HCT116 (cell line): ENCODE measurements at regions not wholly inside any gene's neighbourhood (a gene's known extent, or its start where the extent isn't known, plus 50 kb on each side); places are given as distances from the start of the nearest gene placed in this dataset.

Experiments
- ATAC-seq: fragments of 200-7000 bp; cut with Tn5 transposase; 2 replicates; pipeline ENCODE4 v1.9.1; 2020; ENCODE audit warnings: mild to moderate bottlenecking, moderate library complexity
- BruUV-seq: library from RNA; stranded (reverse); fragments of 400-500 nt; replicated peaks from 2 replicates; lab custom pipeline; 2021; lab: Mats Ljungman, UMichigan
- CTCF ChIA-PET: fragments of 300-600 bp; sonication (Branson Sonifier 250); formaldehyde crosslinking; loops from one replicate; lab custom pipeline; 2021; ENCODE audit warnings: antibody characterized with exemption; lab: Charles Lee
- POLR2A ChIA-PET: fragments of 300-600, 350-600 bp; sonication (Branson Sonifier 250); formaldehyde crosslinking; loops from one replicate; lab custom pipeline; 2021; ENCODE audit warnings: antibody characterized with exemption; lab: Charles Lee
- RAD21 ChIA-PET, 2 experiments: fragments of 300-600 bp; sonication (Branson Sonifier 250); formaldehyde crosslinking; loops; one replicate each; lab custom pipeline; 2023; ENCODE audit warnings: low total read pairs in 2 of 2; ENCODE audit not compliant: uncharacterized antibody in 2 of 2, unreplicated experiment in 2 of 2, low non-redundant PET in 1 of 2; lab: Charles Lee
- DNase-seq: peaks from one replicate; pipeline ENCODE4 v3.0.0-alpha.2; 2010; ENCODE audit warnings: low read depth, low spot score
- H2AFZ ChIP-seq: fragments of 200-600 bp; shearing (Covaris generic), sonication (generic); 2 replicates; pipeline ENCODE4 v1.6.1; 2017; ENCODE audit warnings: low read depth, mixed run types, mixed read lengths, antibody characterized with exemption, low read length; ENCODE audit not compliant: poor library complexity, severe bottlenecking
- H3K27ac ChIP-seq: 2 replicates; pipeline ENCODE4 v1.5.1; 2012; ENCODE audit warnings: low read depth, low read length
- H3K27me3 ChIP-seq: fragments of 200-600 bp; sonication (generic); 2 replicates; pipeline ENCODE4 v1.6.1; 2016; ENCODE audit warnings: mixed run types, low read length, mixed read lengths; ENCODE audit not compliant: insufficient read depth
- H3K36me3 ChIP-seq, 2 experiments: fragments of 200-500 bp in 1 of 2; fragments of 200-600 bp in 1 of 2; sonication (Bioruptor generic) in 1 of 2; sonication (generic) in 1 of 2; 2 replicates each; pipeline versions ENCODE4 v1.5.1 to v1.6.1; 2014 to 2016; ENCODE audit warnings: low read length in 2 of 2, inconsistent platforms in 1 of 2, mixed read lengths in 1 of 2, mixed run types in 1 of 2; ENCODE audit not compliant: insufficient read depth in 2 of 2, control insufficient read depth in 1 of 2
- H3K4me1 ChIP-seq, 2 experiments: fragments of 200-600 bp in 1 of 2; sonication (generic) in 1 of 2; 2 replicates each; pipeline versions ENCODE4 v1.5.1 to v1.6.1; 2012 to 2017; ENCODE audit warnings: low read length in 2 of 2, inconsistent platforms in 1 of 2, mild to moderate bottlenecking in 1 of 2, mixed read lengths in 1 of 2, mixed run types in 1 of 2, moderate library complexity in 1 of 2; ENCODE audit not compliant: insufficient read depth in 2 of 2, control insufficient read depth in 1 of 2
- H3K4me2 ChIP-seq: fragments of 200-600 bp; sonication (generic); 2 replicates; pipeline ENCODE4 v1.6.1; 2017; ENCODE audit warnings: mixed run types, low read length, mixed read lengths
- H3K4me3 ChIP-seq, 2 experiments: fragments of 200-600 bp in 1 of 2; sonication (generic) in 1 of 2; replicated peaks in 1 of 2; 2 replicates each; pipeline ENCODE4 v1.5.1; 2011 to 2016; ENCODE audit warnings: low read length in 2 of 2, control low read depth in 1 of 2, low read depth in 1 of 2, mild to moderate bottlenecking in 1 of 2, mixed read lengths in 1 of 2, mixed run types in 1 of 2
- H3K79me2 ChIP-seq: fragments of 200-600 bp; sonication (generic); 2 replicates; pipeline ENCODE4 v1.6.1; 2017; ENCODE audit warnings: mild to moderate bottlenecking, mixed run types, low read length, moderate library complexity, mixed read lengths; ENCODE audit not compliant: insufficient read depth
- H3K9ac ChIP-seq: fragments of 200-600 bp; sonication (generic); 2 replicates; pipeline ENCODE4 v1.6.1; 2016; ENCODE audit warnings: low read length, mixed read lengths
- H3K9me2 ChIP-seq: fragments of 200-600 bp; sonication (generic), shearing (Covaris generic); 2 replicates; pipeline ENCODE4 v1.6.1; 2017; ENCODE audit warnings: mixed run types, mild to moderate bottlenecking, moderate library complexity; ENCODE audit not compliant: insufficient read depth
- H3K9me3 ChIP-seq, 2 experiments: fragments of 200-500 bp in 1 of 2; fragments of 200-600 bp in 1 of 2; sonication (Bioruptor generic) in 1 of 2; sonication (generic) in 1 of 2; 2 replicates each; pipeline ENCODE4 v1.6.1; 2014 to 2017; ENCODE audit warnings: low read length in 2 of 2, mixed read lengths in 2 of 2, inconsistent platforms in 1 of 2, low read depth in 1 of 2, mild to moderate bottlenecking in 1 of 2, mixed run types in 1 of 2, moderate library complexity in 1 of 2; ENCODE audit not compliant: control insufficient read depth in 1 of 2, insufficient read depth in 1 of 2
- H4K20me1 ChIP-seq: fragments of 200-600 bp; sonication (generic), shearing (Covaris generic); 2 replicates; pipeline ENCODE4 v1.6.1; 2017; ENCODE audit warnings: mixed run types, mild to moderate bottlenecking, moderate library complexity; ENCODE audit not compliant: insufficient read depth
- CBX3 ChIP-seq: IDR thresholded peaks from 2 replicates; pipeline ENCODE4 v1.6.1; 2012; ENCODE audit warnings: low read depth
- CEBPB ChIP-seq: IDR thresholded peaks from 2 replicates; pipeline ENCODE4 v1.6.1; 2012; ENCODE audit warnings: low read depth
- EGR1 ChIP-seq: IDR thresholded peaks from 2 replicates; pipeline ENCODE4 v1.6.1; 2012; ENCODE audit warnings: low read depth
- FOSL1 ChIP-seq: IDR thresholded peaks from 2 replicates; pipeline ENCODE4 v1.6.1; 2012; ENCODE audit warnings: low read depth
- POLR2AphosphoS5 ChIP-seq: IDR thresholded peaks from 2 replicates; pipeline ENCODE4 v1.6.1; 2011; ENCODE audit warnings: mild to moderate bottlenecking, low read depth, low read length, moderate library complexity
- REST ChIP-seq: IDR thresholded peaks from 2 replicates; pipeline ENCODE4 v1.6.1; 2012; ENCODE audit warnings: low read depth
- SIN3A ChIP-seq: IDR thresholded peaks from 2 replicates; pipeline ENCODE4 v1.6.1; 2012; ENCODE audit warnings: low read depth
- SP1 ChIP-seq: IDR thresholded peaks from 2 replicates; pipeline ENCODE4 v1.6.1; 2012; ENCODE audit warnings: low read depth
- SRF ChIP-seq: IDR thresholded peaks from 2 replicates; pipeline ENCODE4 v1.6.1; 2012; ENCODE audit warnings: low read depth
- YY1 ChIP-seq: IDR thresholded peaks from 2 replicates; pipeline ENCODE4 v1.6.1; 2011; ENCODE audit warnings: low read length, low read depth, moderate library complexity, mild to moderate bottlenecking; ENCODE audit not compliant: insufficient replicate concordance; ENCODE audit errors: extremely low read depth
- ZFX ChIP-seq: fragments of 450-650 bp; IDR thresholded peaks from 2 replicates; pipeline ENCODE4 v1.6.1; 2017
- ZNF274 ChIP-seq: fragments of 200-500 bp; sonication (Bioruptor generic); IDR thresholded peaks from 2 replicates; pipeline ENCODE4 v1.6.1; 2014; ENCODE audit warnings: mild to moderate bottlenecking, low read depth, low read length, inconsistent platforms
- intact Hi-C: fragments of 100-400 bp; cut with micrococcal nuclease; formaldehyde crosslinking; loops from 2 replicates; pipeline ENCODE4 v1.10.0; 2022
- TF ChIP-seq, protein P1 (sequence below): IDR thresholded peaks from 2 replicates; pipeline ENCODE4 v1.6.1; 2011; ENCODE audit warnings: mild to moderate bottlenecking, low read length, moderate library complexity; ENCODE audit not compliant: insufficient replicate concordance; ENCODE audit errors: extremely low read depth
- TF ChIP-seq, protein P2 (sequence below), 3 experiments: fragments of 200-600 bp in 1 of 3; sonication (generic) in 1 of 3; IDR thresholded peaks in 2 of 3; conservative IDR thresholded peaks in 1 of 3; 2 replicates each; pipeline ENCODE4 v1.5.1; 2012 to 2017; ENCODE audit warnings: low read depth in 2 of 3, low read length in 2 of 3, antibody characterized with exemption in 1 of 3, borderline replicate concordance in 1 of 3, control low read depth in 1 of 3, mild to moderate bottlenecking in 1 of 3, mixed read lengths in 1 of 3, mixed run types in 1 of 3, moderate library complexity in 1 of 3; ENCODE audit not compliant: insufficient read depth in 1 of 3

DNA sequence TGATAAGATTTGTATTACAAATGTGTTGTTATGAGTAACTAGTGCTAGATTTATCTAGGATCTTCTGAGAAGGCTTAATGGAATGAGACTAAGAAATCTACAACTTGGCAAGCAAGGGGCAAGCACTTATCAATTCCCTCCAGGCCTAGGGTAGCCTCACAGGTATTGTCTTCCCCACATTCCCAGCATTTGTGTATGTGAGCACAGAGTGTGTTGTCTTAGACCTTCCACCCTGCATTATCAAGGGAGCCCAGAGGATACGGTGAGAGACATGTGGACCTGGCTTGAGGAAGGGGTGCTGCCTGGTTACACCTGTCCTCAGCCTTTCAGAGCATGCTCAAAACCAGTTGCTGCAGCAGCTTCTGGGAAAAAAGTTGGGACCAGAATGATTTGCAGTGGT is 327.2 kb downstream of the MRPL39 start:
- ATAC-seq = no peak
- Histone ChIP-seq H3K4me1 (no peaks in the 10 kb centered on the region), H3K27ac (no peak overlapping the region), H3K9ac (no peak overlapping the region), H3K9me2 (no peaks in the 10 kb centered on the region), H3K4me2 (no peak overlapping the region), H3K27me3 (no peaks in the 10 kb centered on the region), H3K4me3 (no peak overlapping the region), H3K9me3 (peaks cover 28 to 31% of the 10 kb centered on the region in 2 experiments; a peak in 3 of 4 replicates), H2AFZ (no peak overlapping the region), H4K20me1 (no peaks in the 10 kb centered on the region), H3K36me3 (no peaks in the 10 kb centered on the region), H3K79me2 (no peaks in the 10 kb centered on the region)
- ChIA-PET CTCF (no interaction called here), RAD21 (no interaction called here), POLR2A (no interaction called here)
- BruUV-seq = no TSS peak
- DNase-seq = no peak
- TF ChIP-seq FOSL1 (no peak), ZNF274 (no peak), POLR2AphosphoS5 (no peak), SP1 (no peak)
- intact Hi-C loops = no loop called here

DNA sequence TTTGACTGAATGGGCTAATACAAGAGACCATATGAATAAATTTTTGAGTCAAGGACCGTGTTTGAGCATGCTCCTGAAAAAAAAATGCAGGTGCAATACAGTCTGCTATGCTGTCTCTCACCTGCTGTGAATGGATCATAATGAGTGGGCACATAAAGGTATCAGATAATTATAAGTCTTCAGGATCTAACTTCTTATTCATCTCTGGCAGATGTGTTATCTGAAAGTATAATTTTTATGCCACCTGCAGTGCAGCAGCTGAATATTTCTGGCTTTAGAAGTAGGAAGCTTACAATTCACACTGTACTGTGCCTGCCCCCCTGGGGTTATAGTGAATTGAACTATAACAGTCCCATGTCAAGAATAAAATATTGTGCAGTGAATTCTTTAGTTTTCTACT is 333.3 kb downstream of the MRPL39 start:
- ATAC-seq = no peak
- CTCF ChIA-PET = no interaction called here
- BruUV-seq = no TSS peak
- H3K4me2 ChIP-seq = no peak overlapping the region
- H3K36me3 ChIP-seq = no peaks in the 10 kb centered on the region
- no peak overlapping the region for H3K9ac ChIP-seq
- intact Hi-C loops = no loop called here
- no peaks in the 10 kb centered on the region for H3K27me3 ChIP-seq
- RAD21 ChIA-PET = no interaction called here
- H3K4me3 ChIP-seq = no peak overlapping the region
- H4K20me1 ChIP-seq = no peaks in the 10 kb centered on the region
- H3K79me2 ChIP-seq = no peaks in the 10 kb centered on the region
- H2AFZ ChIP-seq = no peak overlapping the region
- POLR2A ChIA-PET = no interaction called here
- no peaks in the 10 kb centered on the region for H3K4me1 ChIP-seq
- H3K9me2 ChIP-seq = no peaks in the 10 kb centered on the region
- no peak for DNase-seq
- H3K9me3 ChIP-seq = peaks cover 17 to 23% of the 10 kb centered on the region in 2 experiments; a peak in 3 of 4 replicates
- H3K27ac ChIP-seq = no peak overlapping the region
- no peak for TF ChIP-seq POLR2AphosphoS5
- TF ChIP-seq REST = no peak
- TF ChIP-seq CEBPB = no peak
- TF ChIP-seq YY1 = no peak
- TF ChIP-seq ZFX = no peak
- TF ChIP-seq CBX3 = no peak
- no peak for TF ChIP-seq SP1
- TF ChIP-seq SIN3A = no peak
- TF ChIP-seq EGR1 = no peak
- TF ChIP-seq SRF = no peak
- TF ChIP-seq, protein P1, sequence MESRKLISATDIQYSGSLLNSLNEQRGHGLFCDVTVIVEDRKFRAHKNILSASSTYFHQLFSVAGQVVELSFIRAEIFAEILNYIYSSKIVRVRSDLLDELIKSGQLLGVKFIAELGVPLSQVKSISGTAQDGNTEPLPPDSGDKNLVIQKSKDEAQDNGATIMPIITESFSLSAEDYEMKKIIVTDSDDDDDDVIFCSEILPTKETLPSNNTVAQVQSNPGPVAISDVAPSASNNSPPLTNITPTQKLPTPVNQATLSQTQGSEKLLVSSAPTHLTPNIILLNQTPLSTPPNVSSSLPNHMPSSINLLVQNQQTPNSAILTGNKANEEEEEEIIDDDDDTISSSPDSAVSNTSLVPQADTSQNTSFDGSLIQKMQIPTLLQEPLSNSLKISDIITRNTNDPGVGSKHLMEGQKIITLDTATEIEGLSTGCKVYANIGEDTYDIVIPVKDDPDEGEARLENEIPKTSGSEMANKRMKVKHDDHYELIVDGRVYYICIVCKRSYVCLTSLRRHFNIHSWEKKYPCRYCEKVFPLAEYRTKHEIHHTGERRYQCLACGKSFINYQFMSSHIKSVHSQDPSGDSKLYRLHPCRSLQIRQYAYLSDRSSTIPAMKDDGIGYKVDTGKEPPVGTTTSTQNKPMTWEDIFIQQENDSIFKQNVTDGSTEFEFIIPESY = no peak
- TF ChIP-seq, protein P2, sequence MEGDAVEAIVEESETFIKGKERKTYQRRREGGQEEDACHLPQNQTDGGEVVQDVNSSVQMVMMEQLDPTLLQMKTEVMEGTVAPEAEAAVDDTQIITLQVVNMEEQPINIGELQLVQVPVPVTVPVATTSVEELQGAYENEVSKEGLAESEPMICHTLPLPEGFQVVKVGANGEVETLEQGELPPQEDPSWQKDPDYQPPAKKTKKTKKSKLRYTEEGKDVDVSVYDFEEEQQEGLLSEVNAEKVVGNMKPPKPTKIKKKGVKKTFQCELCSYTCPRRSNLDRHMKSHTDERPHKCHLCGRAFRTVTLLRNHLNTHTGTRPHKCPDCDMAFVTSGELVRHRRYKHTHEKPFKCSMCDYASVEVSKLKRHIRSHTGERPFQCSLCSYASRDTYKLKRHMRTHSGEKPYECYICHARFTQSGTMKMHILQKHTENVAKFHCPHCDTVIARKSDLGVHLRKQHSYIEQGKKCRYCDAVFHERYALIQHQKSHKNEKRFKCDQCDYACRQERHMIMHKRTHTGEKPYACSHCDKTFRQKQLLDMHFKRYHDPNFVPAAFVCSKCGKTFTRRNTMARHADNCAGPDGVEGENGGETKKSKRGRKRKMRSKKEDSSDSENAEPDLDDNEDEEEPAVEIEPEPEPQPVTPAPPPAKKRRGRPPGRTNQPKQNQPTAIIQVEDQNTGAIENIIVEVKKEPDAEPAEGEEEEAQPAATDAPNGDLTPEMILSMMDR (IDR thresholded peaks at IDR 0.05 in 2 of 3, conservative IDR thresholded peaks at IDR 0.05 in 1 of 3; ENCODE audit: borderline replicate concordance in 1 of 3, insufficient read depth in 1 of 3, low read depth in 2 of 3, low read length in 2 of 3) = no peak
